BLaER1 treated with 17β-estradiol and CSF1 and Interleukin-3, amounts not matched to agents 10 nM and 100 nM (cell line): ENCODE measurements at regions not wholly inside any gene's neighbourhood (a gene's known extent, or its start where the extent isn't known, plus 50 kb on each side); places are given as distances from the start of the nearest gene placed in this dataset.

Experiments used
- H3K27ac ChIP-seq, 11 experiments: shearing (Covaris generic); formaldehyde crosslinking; 2 replicates each; pipeline ENCODE4 v1.8.1; 2022
- H3K27me3 ChIP-seq, 11 experiments: shearing (Covaris generic); formaldehyde crosslinking; 2 replicates each; pipeline ENCODE4 v1.8.1; 2022
- H3K36me3 ChIP-seq, 11 experiments: shearing (Covaris generic); formaldehyde crosslinking; 2 replicates each; pipeline ENCODE4 v1.8.1; 2022
- H3K4me1 ChIP-seq, 10 experiments: shearing (Covaris generic); formaldehyde crosslinking; 2 replicates each; pipeline ENCODE4 v1.8.1; 2022
- H3K4me2 ChIP-seq, 11 experiments: shearing (Covaris generic); formaldehyde crosslinking; 2 replicates each; pipeline ENCODE4 v1.8.1; 2022
- H3K4me3 ChIP-seq, 10 experiments: shearing (Covaris generic); formaldehyde crosslinking; 2 replicates each; pipeline ENCODE4 v1.8.1; 2022
- H3K9ac ChIP-seq, 11 experiments: shearing (Covaris generic); formaldehyde crosslinking; 2 replicates each; pipeline ENCODE4 v1.8.1; 2022
- H3K9me3 ChIP-seq, 11 experiments: shearing (Covaris generic); formaldehyde crosslinking; replicated peaks in 1 of 11; 2 replicates each; pipeline ENCODE4 v1.8.1; 2022
- H4K20me1 ChIP-seq, 11 experiments: shearing (Covaris generic); formaldehyde crosslinking; 2 replicates each; pipeline ENCODE4 v1.8.1; 2022
- Cebpa-rat ChIP-seq, 11 experiments: shearing (Covaris generic); IDR thresholded peaks; 2 replicates each; pipeline ENCODE4 v1.8.1; 2022

DNA sequence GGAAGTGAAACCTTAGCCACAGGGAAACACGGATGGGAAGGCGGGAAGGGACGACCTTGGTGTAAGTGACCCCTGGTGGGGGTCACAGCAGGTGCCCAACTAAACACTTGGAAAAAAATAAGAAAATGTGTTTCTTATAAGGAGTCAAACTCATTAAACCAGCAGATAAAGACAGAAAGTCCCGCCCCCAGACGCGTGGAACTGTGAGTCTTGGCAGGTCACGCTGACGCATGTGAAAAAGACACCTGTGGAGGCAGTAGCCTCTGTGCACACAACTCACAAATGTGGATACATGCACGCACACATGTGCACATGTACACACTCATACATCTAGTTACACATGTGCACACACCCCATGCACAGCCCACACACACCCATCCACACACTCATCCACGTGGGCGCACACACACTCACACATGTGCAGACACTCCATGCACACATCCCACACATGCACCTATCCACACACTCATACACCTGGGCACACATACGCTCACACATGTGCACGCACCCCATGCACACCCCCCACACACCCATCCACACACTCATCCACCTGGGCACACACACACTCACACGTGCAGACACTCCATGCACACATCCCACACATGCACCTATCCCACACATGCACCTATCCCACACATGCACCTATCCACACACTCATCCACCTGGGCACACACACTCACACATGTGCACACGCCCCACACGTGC, 432.4 kb downstream of the SOX9 start:
- Histone ChIP-seq H3K9me3 (0 out of 22 replicates have a peak, but pooled peaks cover 0 to 2% (median 0%) of the 10 kb centered on the region in 11 experiments), H3K9ac (no peak overlapping the region), H3K4me2 (no peak overlapping the region), H3K4me3 (no peak overlapping the region), H3K27me3 (no peaks in the 10 kb centered on the region), H4K20me1 (no peaks in the 10 kb centered on the region; a peak in 1 of 22 replicates), H3K4me1 (no peaks in the 10 kb centered on the region), H3K36me3 (no peaks in the 10 kb centered on the region), H3K27ac (no peak overlapping the region)
- TF ChIP-seq Cebpa-rat (IDR thresholded peaks at IDR 0.05): no peak

DNA sequence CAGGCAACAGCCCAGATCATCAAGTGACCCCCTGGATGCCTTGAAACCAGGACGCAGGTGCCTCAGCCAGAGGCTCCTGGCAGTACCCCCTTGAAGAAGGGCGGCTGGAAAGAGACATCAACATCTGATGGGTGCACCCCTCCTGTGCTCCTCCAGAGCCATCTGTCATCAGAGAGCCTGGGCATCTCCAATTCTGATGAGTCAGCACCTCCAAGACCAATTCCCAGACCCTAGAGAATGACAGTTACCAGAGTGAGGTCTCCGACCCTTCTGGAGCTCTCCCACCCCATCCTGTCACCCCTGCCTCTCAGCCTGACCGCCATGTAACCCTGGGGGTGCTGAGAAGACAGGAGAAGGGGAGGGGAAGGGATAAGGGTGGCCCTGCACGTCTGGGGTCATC, 433.7 kb downstream of the SOX9 start:
- H4K20me1 ChIP-seq: no peaks in the 10 kb centered on the region; a peak in 1 of 22 replicates
- peaks cover 0 to 11% (median 8%) of the 10 kb centered on the region in 10 experiments; a peak in 11 of 20 replicates for H3K4me1 ChIP-seq

DNA sequence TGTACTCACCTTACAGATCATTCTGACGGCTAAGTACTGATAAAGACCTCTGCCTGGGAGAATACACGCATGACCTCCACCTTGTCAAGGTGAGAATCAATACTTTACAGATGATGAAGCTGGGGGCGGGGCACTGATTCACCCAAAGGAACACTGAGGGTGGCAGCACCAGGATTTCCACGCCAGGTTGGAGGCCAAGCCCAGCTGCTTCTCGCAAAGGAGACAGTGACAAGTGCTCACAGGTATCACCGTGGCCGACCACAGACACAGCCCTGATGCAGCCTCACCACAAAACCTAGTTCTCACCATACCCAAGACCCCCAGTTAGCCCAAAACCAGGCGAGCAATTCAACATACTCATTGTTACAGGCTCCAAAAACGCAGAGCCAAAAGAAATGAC, 434.2 kb downstream of the SOX9 start:
- Histone ChIP-seq H3K36me3 (no peaks in the 10 kb centered on the region), H3K9me3 (no peaks in the 10 kb centered on the region), H3K4me3 (no peak overlapping the region), H3K27ac (no peak overlapping the region), H3K4me2 (no peak overlapping the region), H4K20me1 (no peaks in the 10 kb centered on the region; a peak in 1 of 22 replicates), H3K27me3 (no peaks in the 10 kb centered on the region), H3K9ac (no peak overlapping the region), H3K4me1 (peaks cover 0 to 17% (median 8%) of the 10 kb centered on the region in 10 experiments; a peak in 11 of 20 replicates)
- TF ChIP-seq Cebpa-rat (IDR thresholded peaks at IDR 0.05): no peak

More for the DNA sequence above, 433.7 kb downstream of the SOX9 start:
- Histone ChIP-seq H3K4me3 (no peak overlapping the region), H3K27ac (no peak overlapping the region), H3K9me3 (no peaks in the 10 kb centered on the region), H3K4me2 (no peak overlapping the region), H3K27me3 (no peaks in the 10 kb centered on the region), H3K9ac (no peak overlapping the region), H3K36me3 (no peaks in the 10 kb centered on the region)
- no peak for TF ChIP-seq Cebpa-rat (IDR thresholded peaks at IDR 0.05)

GRCh38 chr17:72556944-72557826, 436.4 kb downstream of the SOX9 start:
- Histone ChIP-seq H3K9me3 (no peaks in the 10 kb centered on the region), H3K4me2 (no peak overlapping the region), H4K20me1 (peaks cover 0 to 3% (median 0%) of the 10 kb centered on the region in 11 experiments; a peak in 1 of 22 replicates), H3K9ac (no peak overlapping the region), H3K27ac (no peak overlapping the region), H3K27me3 (no peaks in the 10 kb centered on the region), H3K36me3 (no peaks in the 10 kb centered on the region), H3K4me3 (no peak overlapping the region), H3K4me1 (peaks cover 0 to 20% (median 8%) of the 10 kb centered on the region in 10 experiments; a peak in 11 of 20 replicates)
- no peak for TF ChIP-seq Cebpa-rat (IDR thresholded peaks at IDR 0.05)

- no peak overlapping the region for H3K4me3 ChIP-seq
- no peaks in the 10 kb centered on the region for H3K36me3 ChIP-seq
- no peak for TF ChIP-seq Cebpa-rat (IDR thresholded peaks at IDR 0.05)
- peaks cover 0 to 20% (median 8%) of the 10 kb centered on the region in 10 experiments; a peak in 11 of 20 replicates for H3K4me1 ChIP-seq
- peak overlapping the region in 4 of 11 experiments; percentile 18 to 42 (median 30); a peak in 2 of 22 replicates for H3K9ac ChIP-seq
- peaks cover 0 to 3% (median 0%) of the 10 kb centered on the region in 11 experiments; a peak in 1 of 22 replicates for H4K20me1 ChIP-seq
- no peaks in the 10 kb centered on the region for H3K9me3 ChIP-seq
- H3K27me3 ChIP-seq: no peaks in the 10 kb centered on the region
- peak overlapping the region in 7 of 11 experiments; percentile 26 to 55 (median 49); a peak in 13 of 22 replicates for H3K4me2 ChIP-seq
- H3K27ac ChIP-seq: no peak overlapping the region
These were observed 438.2 kb downstream of the SOX9 start for GRCh38 chr17:72558971-72559476.

DNA sequence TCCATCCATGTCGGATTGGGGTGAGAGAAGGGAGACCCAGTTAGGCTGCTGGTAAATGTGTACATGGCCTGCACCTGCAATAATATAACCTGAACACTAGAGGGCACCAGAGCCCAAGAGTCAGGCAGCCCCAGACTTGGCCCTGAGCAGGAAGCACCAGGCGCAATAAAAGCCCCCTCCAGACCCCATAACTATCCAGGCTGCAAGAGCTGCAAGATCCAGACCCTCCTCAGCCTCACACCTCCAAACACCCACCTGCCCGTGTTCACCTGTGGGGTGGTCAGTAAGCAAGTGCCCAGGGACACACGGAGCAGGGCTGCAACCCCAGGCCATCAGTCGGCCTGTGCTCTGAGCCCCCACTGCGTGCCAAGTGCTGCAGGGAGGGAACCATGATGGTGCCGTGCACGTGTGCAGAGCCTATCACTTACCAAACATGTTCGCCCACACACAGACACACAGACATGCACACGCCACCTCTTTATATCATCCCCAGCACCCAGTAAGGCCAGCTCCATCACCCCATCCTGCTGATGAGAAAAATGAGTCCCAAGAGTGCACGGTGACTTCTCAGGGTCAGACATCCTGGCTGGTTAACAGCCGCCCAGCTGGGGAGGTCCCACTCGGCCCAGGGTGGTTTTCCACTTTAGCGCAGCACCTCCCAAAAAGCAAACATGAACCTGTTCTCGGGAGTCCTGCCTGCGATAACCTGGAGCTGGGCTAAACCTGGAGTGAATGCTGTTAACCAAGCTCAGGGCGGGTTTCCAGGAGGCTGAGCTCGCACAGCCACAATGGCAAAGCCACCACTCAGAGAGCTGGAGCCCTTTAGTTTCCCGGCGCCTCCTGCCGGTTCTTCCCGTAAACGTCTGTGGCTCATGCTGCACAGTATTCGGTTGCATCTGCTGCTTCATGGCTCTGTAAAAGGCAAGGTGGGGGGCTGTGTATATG, 439.8 kb downstream of the SOX9 start:
- no peak overlapping the region for H3K27ac ChIP-seq

DNA sequence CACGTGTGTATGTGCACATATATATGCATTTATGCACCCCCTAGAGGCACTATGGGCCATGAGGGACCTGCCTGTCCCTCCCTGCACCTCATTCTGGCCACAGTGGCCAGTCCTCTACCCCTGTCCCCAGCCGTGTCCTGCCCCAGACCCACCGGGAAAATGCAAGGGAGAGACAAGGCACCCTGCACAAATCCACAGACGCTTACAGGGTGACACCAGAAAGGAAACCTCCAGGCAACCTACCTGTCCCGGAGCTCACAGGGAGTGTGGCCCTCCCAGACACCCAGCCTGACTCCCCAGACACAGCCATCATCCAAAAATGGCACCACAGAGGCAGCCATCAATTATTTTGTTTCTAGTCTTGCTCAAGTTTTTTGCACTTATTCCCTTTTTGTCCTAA, 440.4 kb downstream of the SOX9 start:
- Histone ChIP-seq H3K27me3 (no peaks in the 10 kb centered on the region), H3K9me3 (no peaks in the 10 kb centered on the region), H3K4me2 (no peak overlapping the region), H3K9ac (no peak overlapping the region), H4K20me1 (peaks cover 0 to 3% (median 0%) of the 10 kb centered on the region in 11 experiments; a peak in 1 of 22 replicates), H3K4me1 (peaks cover 0 to 20% (median 8%) of the 10 kb centered on the region in 10 experiments; a peak in 11 of 20 replicates), H3K36me3 (no peaks in the 10 kb centered on the region), H3K27ac (no peak overlapping the region), H3K4me3 (no peak overlapping the region)
- no peak for TF ChIP-seq Cebpa-rat (IDR thresholded peaks at IDR 0.05)

More for the DNA sequence above, 439.8 kb downstream of the SOX9 start:
- peaks cover 0 to 20% (median 8%) of the 10 kb centered on the region in 10 experiments; a peak in 11 of 20 replicates for H3K4me1 ChIP-seq
- H3K9ac ChIP-seq: no peak overlapping the region
- H3K4me3 ChIP-seq: no peak overlapping the region
- H3K4me2 ChIP-seq: no peak overlapping the region
- TF ChIP-seq Cebpa-rat (IDR thresholded peaks at IDR 0.05): no peak
- H3K36me3 ChIP-seq: no peaks in the 10 kb centered on the region
- peaks cover 0 to 3% (median 0%) of the 10 kb centered on the region in 11 experiments; a peak in 1 of 22 replicates for H4K20me1 ChIP-seq
- H3K9me3 ChIP-seq: no peaks in the 10 kb centered on the region
- H3K27me3 ChIP-seq: no peaks in the 10 kb centered on the region

DNA sequence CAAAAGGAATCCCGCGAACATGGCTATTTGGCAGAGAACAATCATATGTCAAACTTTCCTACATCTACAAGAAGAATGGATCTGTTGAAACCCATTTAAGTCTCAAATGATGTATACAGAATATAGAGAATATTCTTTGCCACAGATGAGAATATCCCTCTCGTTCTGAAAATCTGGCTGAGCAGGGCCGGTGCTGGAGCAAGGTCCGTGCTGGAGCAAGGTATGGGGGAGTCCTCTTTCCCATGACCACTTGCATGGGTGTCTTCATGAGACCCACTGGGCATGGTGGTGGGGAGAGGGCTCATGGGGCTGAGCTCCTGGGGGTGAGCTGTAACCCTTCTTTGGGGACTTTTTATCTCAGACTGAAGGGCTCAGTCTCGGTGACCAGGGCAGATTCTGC, 440.9 kb downstream of the SOX9 start:
- Histone ChIP-seq H3K9me3 (no peaks in the 10 kb centered on the region), H3K27ac (no peak overlapping the region), H3K4me3 (no peak overlapping the region), H3K4me2 (no peak overlapping the region), H3K4me1 (peaks cover 0 to 20% (median 8%) of the 10 kb centered on the region in 10 experiments; a peak in 12 of 20 replicates), H3K36me3 (no peaks in the 10 kb centered on the region), H4K20me1 (peaks cover 0 to 3% (median 0%) of the 10 kb centered on the region in 11 experiments; a peak in 1 of 22 replicates), H3K9ac (no peak overlapping the region), H3K27me3 (no peaks in the 10 kb centered on the region)
- TF ChIP-seq Cebpa-rat (IDR thresholded peaks at IDR 0.05): no peak
